HCT116 (cell line): ENCODE measurements at regions not wholly inside any gene's neighbourhood (a gene's known extent, or its start where the extent isn't known, plus 50 kb on each side); places are given as distances from the start of the nearest gene placed in this dataset.

Experiments
- ATAC-seq: fragments of 200-7000 bp; cut with Tn5 transposase; 2 replicates; pipeline ENCODE4 v1.9.1; 2020; ENCODE audit warnings: mild to moderate bottlenecking, moderate library complexity
- BruUV-seq: library from RNA; stranded (reverse); fragments of 400-500 nt; replicated peaks from 2 replicates; lab custom pipeline; 2021; lab: Mats Ljungman, UMichigan
- CTCF ChIA-PET: fragments of 300-600 bp; sonication (Branson Sonifier 250); formaldehyde crosslinking; loops from one replicate; lab custom pipeline; 2021; ENCODE audit warnings: antibody characterized with exemption; lab: Charles Lee
- POLR2A ChIA-PET: fragments of 300-600, 350-600 bp; sonication (Branson Sonifier 250); formaldehyde crosslinking; loops from one replicate; lab custom pipeline; 2021; ENCODE audit warnings: antibody characterized with exemption; lab: Charles Lee
- RAD21 ChIA-PET, 2 experiments: fragments of 300-600 bp; sonication (Branson Sonifier 250); formaldehyde crosslinking; loops; one replicate each; lab custom pipeline; 2023; ENCODE audit warnings: low total read pairs in 2 of 2; ENCODE audit not compliant: uncharacterized antibody in 2 of 2, unreplicated experiment in 2 of 2, low non-redundant PET in 1 of 2; lab: Charles Lee
- DNase-seq: peaks from one replicate; pipeline ENCODE4 v3.0.0-alpha.2; 2010; ENCODE audit warnings: low read depth, low spot score
- H2AFZ ChIP-seq: fragments of 200-600 bp; shearing (Covaris generic), sonication (generic); 2 replicates; pipeline ENCODE4 v1.6.1; 2017; ENCODE audit warnings: low read depth, mixed run types, mixed read lengths, antibody characterized with exemption, low read length; ENCODE audit not compliant: poor library complexity, severe bottlenecking
- H3K27ac ChIP-seq: 2 replicates; pipeline ENCODE4 v1.5.1; 2012; ENCODE audit warnings: low read depth, low read length
- H3K27me3 ChIP-seq: fragments of 200-600 bp; sonication (generic); 2 replicates; pipeline ENCODE4 v1.6.1; 2016; ENCODE audit warnings: mixed run types, low read length, mixed read lengths; ENCODE audit not compliant: insufficient read depth
- H3K36me3 ChIP-seq, 2 experiments: fragments of 200-500 bp in 1 of 2; fragments of 200-600 bp in 1 of 2; sonication (Bioruptor generic) in 1 of 2; sonication (generic) in 1 of 2; 2 replicates each; pipeline versions ENCODE4 v1.5.1 to v1.6.1; 2014 to 2016; ENCODE audit warnings: low read length in 2 of 2, inconsistent platforms in 1 of 2, mixed read lengths in 1 of 2, mixed run types in 1 of 2; ENCODE audit not compliant: insufficient read depth in 2 of 2, control insufficient read depth in 1 of 2
- H3K4me1 ChIP-seq, 2 experiments: fragments of 200-600 bp in 1 of 2; sonication (generic) in 1 of 2; 2 replicates each; pipeline versions ENCODE4 v1.5.1 to v1.6.1; 2012 to 2017; ENCODE audit warnings: low read length in 2 of 2, inconsistent platforms in 1 of 2, mild to moderate bottlenecking in 1 of 2, mixed read lengths in 1 of 2, mixed run types in 1 of 2, moderate library complexity in 1 of 2; ENCODE audit not compliant: insufficient read depth in 2 of 2, control insufficient read depth in 1 of 2
- H3K4me2 ChIP-seq: fragments of 200-600 bp; sonication (generic); 2 replicates; pipeline ENCODE4 v1.6.1; 2017; ENCODE audit warnings: mixed run types, low read length, mixed read lengths
- H3K4me3 ChIP-seq, 2 experiments: fragments of 200-600 bp in 1 of 2; sonication (generic) in 1 of 2; replicated peaks in 1 of 2; 2 replicates each; pipeline ENCODE4 v1.5.1; 2011 to 2016; ENCODE audit warnings: low read length in 2 of 2, control low read depth in 1 of 2, low read depth in 1 of 2, mild to moderate bottlenecking in 1 of 2, mixed read lengths in 1 of 2, mixed run types in 1 of 2
- H3K79me2 ChIP-seq: fragments of 200-600 bp; sonication (generic); 2 replicates; pipeline ENCODE4 v1.6.1; 2017; ENCODE audit warnings: mild to moderate bottlenecking, mixed run types, low read length, moderate library complexity, mixed read lengths; ENCODE audit not compliant: insufficient read depth
- H3K9ac ChIP-seq: fragments of 200-600 bp; sonication (generic); 2 replicates; pipeline ENCODE4 v1.6.1; 2016; ENCODE audit warnings: low read length, mixed read lengths
- H3K9me2 ChIP-seq: fragments of 200-600 bp; sonication (generic), shearing (Covaris generic); 2 replicates; pipeline ENCODE4 v1.6.1; 2017; ENCODE audit warnings: mixed run types, mild to moderate bottlenecking, moderate library complexity; ENCODE audit not compliant: insufficient read depth
- H3K9me3 ChIP-seq, 2 experiments: fragments of 200-500 bp in 1 of 2; fragments of 200-600 bp in 1 of 2; sonication (Bioruptor generic) in 1 of 2; sonication (generic) in 1 of 2; 2 replicates each; pipeline ENCODE4 v1.6.1; 2014 to 2017; ENCODE audit warnings: low read length in 2 of 2, mixed read lengths in 2 of 2, inconsistent platforms in 1 of 2, low read depth in 1 of 2, mild to moderate bottlenecking in 1 of 2, mixed run types in 1 of 2, moderate library complexity in 1 of 2; ENCODE audit not compliant: control insufficient read depth in 1 of 2, insufficient read depth in 1 of 2
- H4K20me1 ChIP-seq: fragments of 200-600 bp; sonication (generic), shearing (Covaris generic); 2 replicates; pipeline ENCODE4 v1.6.1; 2017; ENCODE audit warnings: mixed run types, mild to moderate bottlenecking, moderate library complexity; ENCODE audit not compliant: insufficient read depth
- CBX3 ChIP-seq: IDR thresholded peaks from 2 replicates; pipeline ENCODE4 v1.6.1; 2012; ENCODE audit warnings: low read depth
- CEBPB ChIP-seq: IDR thresholded peaks from 2 replicates; pipeline ENCODE4 v1.6.1; 2012; ENCODE audit warnings: low read depth
- EGR1 ChIP-seq: IDR thresholded peaks from 2 replicates; pipeline ENCODE4 v1.6.1; 2012; ENCODE audit warnings: low read depth
- EZH2 ChIP-seq: fragments of 200-600 bp; sonication (generic); IDR thresholded peaks from 2 replicates; pipeline ENCODE4 v1.6.1; 2017; ENCODE audit warnings: antibody characterized with exemption, mixed run types
- JUND ChIP-seq: IDR thresholded peaks from 2 replicates; pipeline ENCODE4 v1.6.1; 2012
- POLR2A ChIP-seq: IDR thresholded peaks from 2 replicates; pipeline ENCODE4 v1.7.0; 2011; ENCODE audit warnings: borderline replicate concordance; ENCODE audit not compliant: insufficient read depth, insufficient read length; ENCODE audit errors: extremely low read depth
- POLR2AphosphoS5 ChIP-seq: IDR thresholded peaks from 2 replicates; pipeline ENCODE4 v1.6.1; 2011; ENCODE audit warnings: mild to moderate bottlenecking, low read depth, low read length, moderate library complexity
- RAD21 ChIP-seq: IDR thresholded peaks from 2 replicates; pipeline ENCODE4 v1.6.1; 2012; ENCODE audit warnings: low read depth, mild to moderate bottlenecking
- SIN3A ChIP-seq: IDR thresholded peaks from 2 replicates; pipeline ENCODE4 v1.6.1; 2012; ENCODE audit warnings: low read depth
- SP1 ChIP-seq: IDR thresholded peaks from 2 replicates; pipeline ENCODE4 v1.6.1; 2012; ENCODE audit warnings: low read depth
- SRF ChIP-seq: IDR thresholded peaks from 2 replicates; pipeline ENCODE4 v1.6.1; 2012; ENCODE audit warnings: low read depth
- TCF7L2 ChIP-seq: IDR thresholded peaks from 2 replicates; pipeline ENCODE4 v1.7.0; 2011; ENCODE audit warnings: borderline replicate concordance, inconsistent platforms; ENCODE audit not compliant: insufficient read depth, insufficient read length; ENCODE audit errors: extremely low read depth
- intact Hi-C: fragments of 100-400 bp; cut with micrococcal nuclease; formaldehyde crosslinking; loops from 2 replicates; pipeline ENCODE4 v1.10.0; 2022
- TF ChIP-seq, protein P1 (sequence below): IDR thresholded peaks from 2 replicates; pipeline ENCODE4 v1.6.1; 2011; ENCODE audit warnings: mild to moderate bottlenecking, low read length, moderate library complexity; ENCODE audit not compliant: insufficient replicate concordance; ENCODE audit errors: extremely low read depth
- TF ChIP-seq, protein P2 (sequence below): IDR thresholded peaks from 2 replicates; pipeline ENCODE4 v1.6.1; 2012; ENCODE audit warnings: low read depth
- TF ChIP-seq, protein P3 (sequence below): IDR thresholded peaks from 2 replicates; pipeline ENCODE4 v1.6.1; 2012

- ATAC-seq: no peak
Observed at GRCh38 chr1:212496682-212497081, 64.0 kb downstream of the NENF start.

GRCh38 chr1:212497553-212497952, 64.8 kb downstream of the NENF start:
- intact Hi-C loops: no loop called here
- POLR2A ChIA-PET: interaction anchor here (1.2 to 1.9 kb wide), 2 partner anchors 13 to 16 kb away, joined by 4 to 5 read pairs; no protein-coding TSS in a partner anchor
- RAD21 ChIA-PET: no interaction called here

More at GRCh38 chr1:212496682-212497081, 64.0 kb downstream of the NENF start:
- H3K27ac ChIP-seq: no peak overlapping the region
- H3K9ac ChIP-seq: no peak overlapping the region
- POLR2A ChIA-PET: no interaction called here
- intact Hi-C loops: no loop called here
- TF ChIP-seq EZH2: no peak
- no peak for TF ChIP-seq SP1
- TF ChIP-seq, protein P1, sequence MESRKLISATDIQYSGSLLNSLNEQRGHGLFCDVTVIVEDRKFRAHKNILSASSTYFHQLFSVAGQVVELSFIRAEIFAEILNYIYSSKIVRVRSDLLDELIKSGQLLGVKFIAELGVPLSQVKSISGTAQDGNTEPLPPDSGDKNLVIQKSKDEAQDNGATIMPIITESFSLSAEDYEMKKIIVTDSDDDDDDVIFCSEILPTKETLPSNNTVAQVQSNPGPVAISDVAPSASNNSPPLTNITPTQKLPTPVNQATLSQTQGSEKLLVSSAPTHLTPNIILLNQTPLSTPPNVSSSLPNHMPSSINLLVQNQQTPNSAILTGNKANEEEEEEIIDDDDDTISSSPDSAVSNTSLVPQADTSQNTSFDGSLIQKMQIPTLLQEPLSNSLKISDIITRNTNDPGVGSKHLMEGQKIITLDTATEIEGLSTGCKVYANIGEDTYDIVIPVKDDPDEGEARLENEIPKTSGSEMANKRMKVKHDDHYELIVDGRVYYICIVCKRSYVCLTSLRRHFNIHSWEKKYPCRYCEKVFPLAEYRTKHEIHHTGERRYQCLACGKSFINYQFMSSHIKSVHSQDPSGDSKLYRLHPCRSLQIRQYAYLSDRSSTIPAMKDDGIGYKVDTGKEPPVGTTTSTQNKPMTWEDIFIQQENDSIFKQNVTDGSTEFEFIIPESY: no peak
- no peak for TF ChIP-seq EGR1
- no peaks in the 10 kb centered on the region for H3K79me2 ChIP-seq
- no peaks in the 10 kb centered on the region for H4K20me1 ChIP-seq
- CTCF ChIA-PET: no interaction called here
- no peak for DNase-seq
- H3K27me3 ChIP-seq: no peaks in the 10 kb centered on the region
- peaks cover 0 to 9% of the 10 kb centered on the region in 2 experiments; a peak in 2 of 4 replicates for H3K4me1 ChIP-seq
- H3K9me3 ChIP-seq: no peaks in the 10 kb centered on the region
- no peak overlapping the region for H2AFZ ChIP-seq
- BruUV-seq: no TSS peak
- H3K36me3 ChIP-seq: no peaks in the 10 kb centered on the region
- RAD21 ChIA-PET: no interaction called here
- no peak overlapping the region for H3K4me2 ChIP-seq
- H3K4me3 ChIP-seq: no peak overlapping the region
- H3K9me2 ChIP-seq: no peaks in the 10 kb centered on the region

More at GRCh38 chr1:212497553-212497952, 64.8 kb downstream of the NENF start:
- H2AFZ ChIP-seq: no peak overlapping the region
- DNase-seq (no peak), ATAC-seq (no peak)
- no peak overlapping the region for H3K4me2 ChIP-seq
- H3K79me2 ChIP-seq: no peaks in the 10 kb centered on the region
- CTCF ChIA-PET: interaction anchor here (1.2 kb wide), 1 partner anchor 167 kb away, joined by 3 read pairs; no protein-coding TSS in a partner anchor
- H3K4me1 ChIP-seq: peaks cover 0 to 9% of the 10 kb centered on the region in 2 experiments; a peak in 2 of 4 replicates
- H3K36me3 ChIP-seq: no peaks in the 10 kb centered on the region
- no peaks in the 10 kb centered on the region for H3K9me3 ChIP-seq
- TF ChIP-seq SRF: no peak
- TF ChIP-seq, protein P2, sequence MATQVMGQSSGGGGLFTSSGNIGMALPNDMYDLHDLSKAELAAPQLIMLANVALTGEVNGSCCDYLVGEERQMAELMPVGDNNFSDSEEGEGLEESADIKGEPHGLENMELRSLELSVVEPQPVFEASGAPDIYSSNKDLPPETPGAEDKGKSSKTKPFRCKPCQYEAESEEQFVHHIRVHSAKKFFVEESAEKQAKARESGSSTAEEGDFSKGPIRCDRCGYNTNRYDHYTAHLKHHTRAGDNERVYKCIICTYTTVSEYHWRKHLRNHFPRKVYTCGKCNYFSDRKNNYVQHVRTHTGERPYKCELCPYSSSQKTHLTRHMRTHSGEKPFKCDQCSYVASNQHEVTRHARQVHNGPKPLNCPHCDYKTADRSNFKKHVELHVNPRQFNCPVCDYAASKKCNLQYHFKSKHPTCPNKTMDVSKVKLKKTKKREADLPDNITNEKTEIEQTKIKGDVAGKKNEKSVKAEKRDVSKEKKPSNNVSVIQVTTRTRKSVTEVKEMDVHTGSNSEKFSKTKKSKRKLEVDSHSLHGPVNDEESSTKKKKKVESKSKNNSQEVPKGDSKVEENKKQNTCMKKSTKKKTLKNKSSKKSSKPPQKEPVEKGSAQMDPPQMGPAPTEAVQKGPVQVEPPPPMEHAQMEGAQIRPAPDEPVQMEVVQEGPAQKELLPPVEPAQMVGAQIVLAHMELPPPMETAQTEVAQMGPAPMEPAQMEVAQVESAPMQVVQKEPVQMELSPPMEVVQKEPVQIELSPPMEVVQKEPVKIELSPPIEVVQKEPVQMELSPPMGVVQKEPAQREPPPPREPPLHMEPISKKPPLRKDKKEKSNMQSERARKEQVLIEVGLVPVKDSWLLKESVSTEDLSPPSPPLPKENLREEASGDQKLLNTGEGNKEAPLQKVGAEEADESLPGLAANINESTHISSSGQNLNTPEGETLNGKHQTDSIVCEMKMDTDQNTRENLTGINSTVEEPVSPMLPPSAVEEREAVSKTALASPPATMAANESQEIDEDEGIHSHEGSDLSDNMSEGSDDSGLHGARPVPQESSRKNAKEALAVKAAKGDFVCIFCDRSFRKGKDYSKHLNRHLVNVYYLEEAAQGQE: no peak
- TF ChIP-seq, protein P3, sequence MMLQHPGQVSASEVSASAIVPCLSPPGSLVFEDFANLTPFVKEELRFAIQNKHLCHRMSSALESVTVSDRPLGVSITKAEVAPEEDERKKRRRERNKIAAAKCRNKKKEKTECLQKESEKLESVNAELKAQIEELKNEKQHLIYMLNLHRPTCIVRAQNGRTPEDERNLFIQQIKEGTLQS: no peak
- no peak for TF ChIP-seq CEBPB
- TF ChIP-seq SP1: no peak
- TF ChIP-seq POLR2AphosphoS5: no peak
- TF ChIP-seq SIN3A: no peak
- no peak for TF ChIP-seq RAD21
- no peak for TF ChIP-seq EGR1
- no peak for TF ChIP-seq TCF7L2
- TF ChIP-seq CBX3: no peak
- no peak for TF ChIP-seq JUND
- no peak for TF ChIP-seq POLR2A
- no peaks in the 10 kb centered on the region for H4K20me1 ChIP-seq
- no peaks in the 10 kb centered on the region for H3K27me3 ChIP-seq
- no peak overlapping the region for H3K27ac ChIP-seq
- H3K9me2 ChIP-seq: no peaks in the 10 kb centered on the region
- no TSS peak for BruUV-seq
- H3K9ac ChIP-seq: no peak overlapping the region
- H3K4me3 ChIP-seq: no peak overlapping the region
